ENCODE measurements at regions not wholly inside any gene's neighbourhood (a gene's known extent, or its start where the extent isn't known, plus 50 kb on each side); places are given as distances from the start of the nearest gene placed in this dataset.
A peak's percentile ranks its signal among the peaks of the same experiment; 100 is the strongest.

- H3K79me1 ChIP-seq (ENCODE audit: low read depth, low read length), result no peaks in the 10 kb centered on the region
- no peak overlapping the region for H2AFZ ChIP-seq (ENCODE audit: low read length)
- H4K91ac ChIP-seq (replicated peaks; ENCODE audit: insufficient read length, low read length), result no peak overlapping the region
- H4K20me1 ChIP-seq (replicated peaks in 1 of 2; ENCODE audit: control insufficient read depth in 1 of 2, insufficient read depth in 2 of 2, low read length in 2 of 2), result no peaks in the 10 kb centered on the region
- FAIRE-seq (no peak), DNase-seq (ENCODE audit: low read depth in 1 of 2, low spot score in 2 of 2) (peak in 1 of 2 experiments; percentile 54)
- no peak overlapping the region for H2BK20ac ChIP-seq (ENCODE audit: low read length)
- no peak overlapping the region for H4K8ac ChIP-seq (ENCODE audit: extremely low read depth, insufficient read depth, low read length)
- H3K27me3 ChIP-seq (replicated peaks in 1 of 4; ENCODE audit: control insufficient read depth in 3 of 4, extremely low read depth in 1 of 4, insufficient read depth in 3 of 4, low read length in 3 of 4), result peaks cover 0 to 1% (median 0%) of the 10 kb centered on the region in 4 experiments; a peak in 1 of 7 replicates
- H3K79me2 ChIP-seq (ENCODE audit: control insufficient read depth in 1 of 2, insufficient read depth in 2 of 2, low read length in 2 of 2), result no peaks in the 10 kb centered on the region
- no peak overlapping the region for H3K56ac ChIP-seq (replicated peaks; ENCODE audit: insufficient read length, low read depth, low read length)
- 73% methylated on average over 2 of the region's 2 CpGs; no CpG with 5 or more reads in 1 of the 2 experiments for WGBS, 2 experiments (ENCODE audit: extremely low coverage in 1 of 2, insufficient coverage in 1 of 2, insufficient read length in 1 of 2, insufficient replicate concordance in 2 of 2, low coverage in 1 of 2, low lambda C conversion rate in 2 of 2, missing lambda C conversion rate in 1 of 2)
- no peak overlapping the region for H3K27ac ChIP-seq (ENCODE audit: low read depth, low read length)
- H3K4me2 ChIP-seq (ENCODE audit: insufficient read depth in 1 of 2, low read depth in 2 of 2, low read length in 2 of 2), result no peak overlapping the region
- H2BK15ac ChIP-seq (ENCODE audit: low read length), result no peak overlapping the region
- H3K36me3 ChIP-seq (ENCODE audit: control insufficient read depth in 2 of 4, insufficient read depth in 4 of 4, low read length in 3 of 4), result no peaks in the 10 kb centered on the region
- no peak overlapping the region for H3K9ac ChIP-seq (replicated peaks in 1 of 4; ENCODE audit: extremely low read depth in 1 of 4, low read depth in 3 of 4, low read length in 3 of 4)
- H3K18ac ChIP-seq (ENCODE audit: extremely low read depth, low read length), result no peak overlapping the region
- no peak overlapping the region for H2BK5ac ChIP-seq (ENCODE audit: low read depth, low read length)
- H3K4me3 ChIP-seq (ENCODE audit: extremely low read depth in 1 of 4, insufficient read depth in 2 of 4, low read depth in 3 of 4, low read length in 4 of 4), result no peak overlapping the region
- H2BK120ac ChIP-seq (replicated peaks; ENCODE audit: low read depth, low read length), result no peak overlapping the region
- no peak overlapping the region for H4K5ac ChIP-seq (ENCODE audit: insufficient read length, low read depth, low read length)
- H3K23ac ChIP-seq (ENCODE audit: insufficient read length), result no peak overlapping the region
- H3K4ac ChIP-seq (replicated peaks; ENCODE audit: insufficient read length, low read depth, low read length), result no peak overlapping the region
- H3K23me2 ChIP-seq (ENCODE audit: low read depth, low read length), result no peaks in the 10 kb centered on the region
- H2AK5ac ChIP-seq (ENCODE audit: low read depth, low read length), result no peak overlapping the region
- no peaks in the 10 kb centered on the region for H3K9me3 ChIP-seq (ENCODE audit: insufficient read depth in 2 of 2, low read depth in 1 of 2, low read length in 1 of 2)
- H2BK12ac ChIP-seq (ENCODE audit: low read depth, low read length), result no peak overlapping the region
- H3K14ac ChIP-seq (ENCODE audit: insufficient read length), result no peak overlapping the region
- H3K4me1 ChIP-seq (replicated peaks in 1 of 4; ENCODE audit: control insufficient read depth in 3 of 4, insufficient read depth in 4 of 4, low read length in 3 of 4), result peaks cover 0 to 3% (median 1%) of the 10 kb centered on the region in 4 experiments; a peak in 2 of 7 replicates
- CTCF ChIA-PET (ENCODE audit: partially characterized antibody), result interaction anchor here (0.7 to 5.6 kb wide), 31 partner anchors 8 to 640 kb away, joined by 3 to 63 read pairs (median 4); no protein-coding TSS in a partner anchor
- POLR2A ChIA-PET (ENCODE audit: partially characterized antibody), result no interaction called here
- no peak for TF ChIP-seq EZH2 (IDR thresholded peaks at IDR 0.05; ENCODE audit: low read depth, low read length, severe bottlenecking)
- TF ChIP-seq RXRA (IDR thresholded peaks at IDR 0.05; ENCODE audit: insufficient read depth, low read depth, low read length), result no peak
- peak; percentile 77 to 82 for TF ChIP-seq RAD21 (IDR thresholded peaks at IDR 0.05 in 1 of 2, conservative IDR thresholded peaks at IDR 0.05 in 1 of 2; ENCODE audit: low read depth in 2 of 2, low read length in 2 of 2)
- no peak for TF ChIP-seq JUND (IDR thresholded peaks at IDR 0.05; ENCODE audit: low read length)
- TF ChIP-seq, protein P1, sequence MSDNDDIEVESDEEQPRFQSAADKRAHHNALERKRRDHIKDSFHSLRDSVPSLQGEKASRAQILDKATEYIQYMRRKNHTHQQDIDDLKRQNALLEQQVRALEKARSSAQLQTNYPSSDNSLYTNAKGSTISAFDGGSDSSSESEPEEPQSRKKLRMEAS (IDR thresholded peaks at IDR 0.05), result no peak
- TF ChIP-seq RBBP5 (IDR thresholded peaks at IDR 0.05; ENCODE audit: borderline replicate concordance, low read depth, low read length), result no peak
- no peak for TF ChIP-seq POU5F1 (IDR thresholded peaks at IDR 0.05; ENCODE audit: low read depth, low read length)
- TF ChIP-seq, protein P2, sequence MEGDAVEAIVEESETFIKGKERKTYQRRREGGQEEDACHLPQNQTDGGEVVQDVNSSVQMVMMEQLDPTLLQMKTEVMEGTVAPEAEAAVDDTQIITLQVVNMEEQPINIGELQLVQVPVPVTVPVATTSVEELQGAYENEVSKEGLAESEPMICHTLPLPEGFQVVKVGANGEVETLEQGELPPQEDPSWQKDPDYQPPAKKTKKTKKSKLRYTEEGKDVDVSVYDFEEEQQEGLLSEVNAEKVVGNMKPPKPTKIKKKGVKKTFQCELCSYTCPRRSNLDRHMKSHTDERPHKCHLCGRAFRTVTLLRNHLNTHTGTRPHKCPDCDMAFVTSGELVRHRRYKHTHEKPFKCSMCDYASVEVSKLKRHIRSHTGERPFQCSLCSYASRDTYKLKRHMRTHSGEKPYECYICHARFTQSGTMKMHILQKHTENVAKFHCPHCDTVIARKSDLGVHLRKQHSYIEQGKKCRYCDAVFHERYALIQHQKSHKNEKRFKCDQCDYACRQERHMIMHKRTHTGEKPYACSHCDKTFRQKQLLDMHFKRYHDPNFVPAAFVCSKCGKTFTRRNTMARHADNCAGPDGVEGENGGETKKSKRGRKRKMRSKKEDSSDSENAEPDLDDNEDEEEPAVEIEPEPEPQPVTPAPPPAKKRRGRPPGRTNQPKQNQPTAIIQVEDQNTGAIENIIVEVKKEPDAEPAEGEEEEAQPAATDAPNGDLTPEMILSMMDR (IDR thresholded peaks at IDR 0.05; ENCODE audit: control extremely low read depth in 1 of 3, insufficient read depth in 1 of 3, low read depth in 1 of 3, low read length in 3 of 3), result peak in 2 of 3 experiments; percentile 67 to 69; a peak in 3 of 4 replicates
- TF ChIP-seq ATF3 (IDR thresholded peaks at IDR 0.05; ENCODE audit: insufficient read depth, low read depth, low read length), result no peak
- no peak for TF ChIP-seq JUN (IDR thresholded peaks at IDR 0.05; ENCODE audit: low read depth, low read length)
Measured at GRCh38 chr10:105950410-105950809, 1214.1 kb downstream of the SORCS1 start.
